NCI-H1694 (cell line): ENCODE measurements at regions not wholly inside any gene's neighbourhood (a gene's known extent, or its start where the extent isn't known, plus 50 kb on each side); places are given as distances from the start of the nearest gene placed in this dataset.

ENCODE experiments used
- DNase-seq: peaks from one replicate; lab custom pipeline; 2025; lab: John Stamatoyannopoulos, UW

DNA sequence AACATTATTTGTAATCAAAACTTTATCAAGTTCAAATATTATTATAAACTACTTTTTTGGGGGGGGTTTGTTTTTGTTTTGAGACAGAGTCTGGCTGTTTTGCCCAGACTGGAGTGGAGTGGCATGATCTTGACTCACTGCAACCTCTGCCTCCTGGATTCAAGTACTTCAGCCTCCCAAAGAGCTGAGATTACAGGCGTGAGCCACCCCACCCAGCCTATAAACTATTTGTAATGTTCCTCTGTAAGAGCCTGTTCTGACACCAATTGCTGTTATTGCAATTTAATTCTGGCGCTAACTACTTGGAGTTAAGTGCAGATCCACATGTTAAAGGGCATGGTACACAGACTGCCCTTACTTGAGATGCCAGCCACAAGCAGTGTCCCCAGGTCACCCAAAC is 478.1 kb upstream of the NRP1 start:
- DNase-seq, result no peak

DNA sequence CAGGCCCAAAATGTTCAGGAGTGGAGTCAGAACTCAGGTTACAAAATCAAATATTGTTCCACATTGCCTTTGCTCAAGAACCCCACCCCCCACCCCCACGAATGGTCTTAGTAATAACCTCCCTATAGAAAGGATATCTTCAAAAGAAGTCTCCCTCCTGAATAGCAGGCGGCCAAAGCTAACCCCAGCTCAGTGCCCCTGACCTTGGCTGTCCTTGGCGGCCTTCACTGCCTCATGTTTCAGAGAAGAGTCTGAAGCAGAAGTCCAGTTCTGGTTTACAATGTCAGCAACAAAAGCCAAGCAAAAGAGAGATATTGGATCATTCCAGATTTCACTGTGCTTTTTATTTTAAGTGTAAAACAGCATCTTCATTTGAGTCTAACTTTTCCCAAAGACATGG is 476.5 kb upstream of the NRP1 start:
- DNase-seq, result no peak

DNA sequence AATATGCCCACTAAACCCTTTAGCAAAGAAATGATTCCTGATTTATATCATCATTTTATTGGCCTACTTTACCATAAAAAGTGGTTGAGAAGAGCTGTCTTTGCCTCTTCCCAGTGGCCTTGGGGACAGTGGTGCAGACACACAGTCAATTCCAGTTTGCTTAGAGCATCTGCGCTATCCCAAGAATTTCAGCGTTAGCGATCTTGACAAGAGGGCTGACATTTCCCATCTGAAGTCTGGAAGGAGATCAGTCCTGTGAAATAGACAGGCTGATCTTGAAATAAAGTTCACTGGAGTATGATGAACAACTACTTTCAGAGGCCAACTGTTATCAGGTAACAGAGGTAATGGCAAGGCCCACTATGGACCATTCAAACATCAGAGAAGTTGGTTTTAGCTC is 475.3 kb upstream of the NRP1 start:
- no peak for DNase-seq

DNA sequence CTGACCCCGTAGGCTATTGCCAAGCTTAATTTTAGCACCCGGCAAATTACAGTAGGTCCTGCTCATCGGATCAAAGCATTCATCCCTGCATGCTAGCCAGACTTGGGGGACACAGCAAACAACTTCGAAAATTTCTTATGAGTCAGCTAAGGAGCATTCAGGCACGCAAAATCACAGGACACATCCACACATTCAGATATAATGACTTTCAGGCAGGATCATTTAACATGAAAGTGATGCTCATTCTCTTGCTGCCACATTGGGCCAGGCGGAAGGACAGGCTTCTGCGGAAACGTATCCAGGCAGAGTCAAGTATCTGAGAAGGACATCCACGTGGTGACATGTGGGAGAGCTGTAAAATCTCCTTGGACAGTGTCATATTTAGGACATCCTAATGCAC is 474.0 kb upstream of the NRP1 start:
- DNase-seq, result no peak

DNA sequence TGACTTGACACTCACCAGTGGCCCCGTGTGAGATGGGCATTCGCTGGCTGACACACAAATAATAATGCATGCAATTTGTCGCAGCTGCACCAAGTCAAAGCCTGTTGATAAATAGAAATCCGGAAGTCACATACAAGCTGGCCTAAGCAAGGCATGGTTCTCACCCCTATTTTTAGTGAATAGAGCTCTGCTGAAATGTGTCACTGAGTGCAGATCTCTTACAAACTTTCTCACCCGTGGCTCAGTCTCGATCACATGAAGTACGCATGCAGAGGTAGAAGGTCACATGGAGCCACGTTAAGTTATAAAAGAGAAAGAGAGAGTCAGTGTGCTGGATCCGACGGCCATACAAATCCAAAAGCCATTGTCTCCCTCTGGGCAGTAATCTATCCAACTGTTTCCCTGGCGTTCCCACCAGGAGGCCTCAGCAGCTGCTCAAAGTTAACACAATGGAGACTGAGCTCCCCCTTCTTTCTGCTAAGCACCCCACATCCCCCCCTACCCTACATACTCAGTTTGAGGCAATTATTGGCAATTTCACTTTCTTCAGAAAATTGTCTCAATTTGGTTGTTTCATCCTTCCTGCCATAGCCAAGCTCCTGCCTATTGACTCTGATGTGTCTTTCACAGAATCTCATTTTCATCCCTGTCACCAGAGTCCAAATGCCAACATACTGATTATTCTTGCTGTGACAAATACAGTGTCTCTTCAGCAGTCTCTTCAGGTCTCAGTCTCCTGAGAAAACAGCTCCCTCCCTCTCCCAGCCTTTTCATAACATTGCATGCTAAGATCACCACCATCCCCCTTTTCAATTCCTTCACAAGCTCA is 473.3 kb upstream of the NRP1 start:
- no peak for DNase-seq

DNA sequence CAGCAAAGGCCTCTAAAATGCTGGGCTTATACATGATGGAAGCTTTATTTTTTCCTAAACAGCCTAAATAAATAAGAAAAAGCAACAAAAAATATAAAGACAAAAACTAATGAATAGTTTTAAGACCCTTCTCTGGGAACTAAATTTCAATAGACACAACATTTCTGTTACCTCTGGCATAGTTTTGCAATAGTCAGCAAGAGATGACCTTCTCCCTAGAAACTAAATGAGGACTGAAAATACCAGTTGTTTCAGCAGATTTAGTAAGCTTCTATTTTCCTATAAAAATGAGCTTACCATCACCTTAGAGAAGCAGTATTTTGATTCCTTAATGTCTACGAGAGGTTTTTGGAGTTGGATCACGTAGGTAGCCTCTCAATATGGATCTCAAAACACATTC is 471.4 kb upstream of the NRP1 start:
- no peak for DNase-seq

DNA sequence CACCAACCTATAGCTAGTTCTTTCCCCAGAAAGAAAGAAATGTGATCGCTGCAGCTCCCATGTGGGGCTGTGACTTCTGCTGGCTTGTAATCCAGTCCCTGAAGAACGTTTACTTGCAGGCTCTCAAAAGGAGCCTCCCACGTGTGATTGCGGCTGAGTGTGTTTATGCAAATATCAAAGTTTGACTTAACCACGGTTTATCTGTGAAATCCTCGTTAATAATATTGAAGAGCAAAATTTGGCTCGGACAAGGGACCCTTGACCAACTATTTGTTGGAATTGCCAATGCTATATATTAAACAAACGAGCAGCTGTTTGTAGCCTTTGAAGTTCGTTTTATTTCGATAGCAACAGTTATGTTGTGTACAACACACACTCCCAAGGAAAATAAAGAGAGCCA is 470.1 kb upstream of the NRP1 start:
- no peak for DNase-seq

DNA sequence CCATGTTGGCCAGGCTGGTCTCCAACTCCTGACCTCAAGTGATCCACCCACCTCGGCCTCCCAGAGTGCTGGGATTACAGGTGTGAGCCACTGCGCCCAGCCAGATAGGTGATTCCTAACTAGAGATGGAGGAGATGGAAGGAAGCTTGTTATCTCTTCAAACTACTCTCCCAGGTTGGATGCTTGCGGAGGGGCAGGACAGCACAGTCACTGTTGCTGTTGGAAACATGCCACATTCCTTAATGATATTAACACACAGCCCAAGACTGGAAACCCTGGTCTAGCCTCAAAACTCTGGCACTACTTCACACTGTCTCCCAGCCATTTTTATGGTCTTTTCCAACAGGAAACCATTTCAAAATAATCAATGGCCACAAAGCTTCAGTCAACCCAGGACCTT is 468.8 kb upstream of the NRP1 start:
- DNase-seq, result no peak

DNA sequence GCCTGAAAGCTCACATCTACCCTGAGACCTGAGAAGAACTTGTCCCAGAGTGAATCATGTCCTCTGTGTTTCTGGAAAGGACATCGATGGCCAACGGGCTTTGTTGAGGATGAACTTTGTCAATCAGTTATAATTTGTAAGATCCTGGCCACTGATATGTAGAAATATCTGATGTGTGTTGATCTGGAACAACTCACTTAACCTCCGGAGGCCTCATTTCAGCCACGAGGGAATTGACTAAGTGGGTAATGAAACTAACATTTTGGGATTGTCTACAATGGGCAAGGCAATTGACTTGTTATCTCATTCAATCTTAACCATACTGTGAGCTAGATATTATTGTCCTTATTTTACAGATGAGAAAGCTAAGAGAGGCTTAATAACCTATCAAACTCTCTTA is 468.1 kb upstream of the NRP1 start:
- DNase-seq, result no peak

DNA sequence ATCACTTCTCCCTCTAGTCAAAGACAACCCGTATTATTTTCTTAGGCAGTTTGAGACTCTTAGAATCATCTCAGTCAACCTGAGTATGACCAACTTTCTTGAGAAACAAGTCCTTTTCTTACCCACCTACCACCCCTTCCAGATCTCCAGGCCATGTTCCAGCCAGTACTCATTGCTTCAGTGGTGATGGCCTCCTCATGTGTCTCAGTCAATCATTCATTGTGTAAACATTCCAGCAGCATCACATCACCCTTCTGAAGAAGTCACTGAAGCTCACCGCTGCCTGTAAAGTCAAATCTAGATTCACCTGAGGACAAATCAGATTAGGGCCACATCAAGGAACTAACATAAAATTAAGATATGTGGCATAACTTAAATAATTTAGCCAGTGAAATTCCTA is 467.2 kb upstream of the NRP1 start:
- no peak for DNase-seq

DNA sequence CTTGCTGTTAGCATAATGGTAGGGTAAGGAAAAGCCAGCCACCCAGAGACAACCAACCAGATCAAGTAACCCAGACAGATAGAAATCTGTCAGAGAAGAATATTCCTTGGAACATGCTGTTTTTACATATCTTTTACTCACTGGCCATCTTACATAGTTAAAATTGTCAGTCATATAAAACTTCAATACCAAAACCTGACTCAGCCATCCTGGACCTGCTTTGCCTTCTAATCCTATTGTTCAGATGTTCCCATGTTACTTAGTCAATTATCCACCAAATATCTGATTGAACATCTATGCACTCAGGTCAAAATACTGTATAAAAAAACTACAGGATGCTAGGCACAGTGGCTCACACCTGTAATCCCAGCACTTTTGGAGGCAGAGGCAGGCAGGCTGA is 466.5 kb upstream of the NRP1 start:
- DNase-seq, result no peak

DNA sequence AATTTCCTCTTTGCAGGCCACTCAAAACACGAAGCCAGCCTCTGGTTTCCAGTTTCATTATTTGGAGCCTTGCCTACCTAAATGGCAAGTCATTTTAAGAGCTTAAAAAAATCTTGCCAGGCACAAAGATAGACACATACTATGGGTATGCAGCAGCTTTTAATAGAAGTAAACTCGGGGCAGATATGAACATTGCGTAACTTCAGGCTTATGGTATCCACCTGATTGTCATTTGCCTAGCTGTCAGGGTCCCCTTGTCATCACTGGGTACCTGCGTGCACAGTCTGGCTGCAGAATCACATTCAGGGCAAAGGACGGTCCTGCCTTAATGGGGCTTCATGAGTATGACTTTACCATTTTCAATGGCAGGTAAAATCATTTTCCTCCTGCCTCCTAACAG is 466.1 kb upstream of the NRP1 start:
- DNase-seq, result no peak

DNA sequence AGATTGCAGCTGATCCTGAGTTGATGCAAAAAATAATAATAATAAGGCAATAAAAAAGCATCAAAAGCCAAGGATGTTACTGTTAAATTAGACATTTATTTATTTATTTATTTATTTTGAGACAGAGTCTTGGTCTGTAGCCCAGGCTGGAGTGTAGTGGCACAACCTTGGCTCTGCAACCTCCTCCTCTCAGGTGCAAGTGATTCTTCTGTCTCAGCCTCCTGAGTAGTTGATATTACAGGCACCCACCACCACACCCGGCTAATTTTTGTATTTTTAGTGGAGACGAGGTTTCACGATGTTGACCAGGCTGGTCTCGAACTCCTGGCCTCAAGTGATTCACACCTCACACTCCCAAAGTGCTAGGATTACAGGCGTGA is 465.5 kb upstream of the NRP1 start:
- no peak for DNase-seq

DNA sequence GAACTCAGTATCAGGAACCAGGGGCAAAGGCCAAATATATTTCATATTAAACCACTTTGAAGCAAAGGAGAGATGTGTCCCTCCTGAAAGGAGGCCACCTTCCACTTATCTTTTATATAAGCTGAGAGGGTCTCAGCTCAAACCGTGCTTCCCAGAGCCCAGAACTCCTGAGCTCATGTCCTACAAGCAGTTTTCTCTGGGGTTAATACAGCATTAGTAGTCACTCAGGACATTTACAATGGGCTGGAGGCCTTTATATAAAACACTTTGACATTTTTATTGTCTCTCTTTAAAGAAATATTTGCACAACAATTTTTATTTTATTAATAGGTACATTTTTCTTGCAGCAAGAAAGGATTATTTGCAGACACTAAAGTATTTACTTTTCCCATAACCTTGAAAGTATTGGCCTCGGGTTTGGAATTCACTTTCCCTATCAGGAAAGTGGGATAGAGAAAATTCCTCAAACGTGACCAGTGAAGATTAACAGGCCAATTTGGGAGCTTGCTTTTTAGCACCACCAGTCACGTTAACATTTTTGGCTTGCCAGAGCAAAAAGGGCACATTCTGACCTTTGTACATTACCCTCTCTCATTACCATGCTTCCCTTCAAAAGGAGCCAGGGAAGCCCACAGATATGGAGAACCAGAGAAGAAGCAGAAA is 464.9 kb upstream of the NRP1 start:
- no peak for DNase-seq

DNA sequence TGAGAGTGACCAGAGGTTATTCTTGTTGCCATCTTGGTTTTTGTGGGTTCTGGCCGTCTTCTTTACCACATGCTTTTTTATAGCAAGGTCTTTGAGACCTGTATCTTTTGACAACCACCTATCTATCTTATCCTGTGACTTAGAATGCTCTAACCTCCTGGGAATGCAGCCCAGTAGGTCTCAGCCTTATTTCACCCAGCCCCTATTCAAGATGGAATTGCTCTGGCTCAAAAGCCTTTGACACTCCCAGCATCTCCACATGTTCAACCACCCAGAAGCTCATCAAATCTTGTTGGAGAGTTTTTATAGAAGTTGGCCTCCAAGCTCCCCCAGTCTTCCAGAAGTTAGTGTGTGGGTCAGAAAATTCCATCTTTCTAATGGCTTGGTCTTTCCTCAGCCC is 464.3 kb upstream of the NRP1 start:
- no peak for DNase-seq

DNA sequence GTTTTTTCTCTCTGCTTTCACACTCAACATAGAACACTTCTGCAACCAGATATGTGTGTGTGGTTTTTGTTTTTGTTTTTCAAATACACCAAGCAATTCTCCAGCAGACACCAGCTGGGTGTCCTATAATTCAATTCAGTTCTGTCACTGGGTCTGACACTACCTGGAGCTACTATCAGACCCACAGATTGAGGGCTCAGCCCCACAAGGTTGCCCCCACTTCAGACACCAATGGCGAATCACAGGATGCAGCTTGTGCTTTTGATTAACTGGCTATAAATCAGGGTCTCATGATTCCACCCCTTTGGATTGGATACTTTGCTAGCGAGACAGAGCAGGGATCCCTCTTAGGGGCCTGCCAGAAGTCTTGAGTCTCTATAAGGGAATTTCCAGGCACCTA is 462.2 kb upstream of the NRP1 start:
- no peak for DNase-seq

DNA sequence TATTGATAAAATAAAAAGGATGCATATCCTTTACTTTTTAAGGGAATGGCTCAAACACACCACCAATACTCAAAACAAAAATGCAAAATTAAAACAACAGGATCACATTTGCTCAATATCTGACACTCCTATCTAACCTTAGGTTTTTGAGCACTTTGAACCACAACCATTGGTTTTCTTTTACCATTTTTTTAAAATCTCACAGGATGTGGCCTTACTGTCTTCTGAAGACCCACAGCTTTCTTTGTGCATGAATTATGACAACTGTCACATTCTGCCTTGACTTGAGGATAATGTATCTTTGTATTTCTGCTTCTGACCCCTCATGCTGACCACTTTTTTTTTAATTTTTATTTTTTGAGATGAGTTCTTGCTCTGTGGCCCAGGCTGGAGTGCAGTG is 461.1 kb upstream of the NRP1 start:
- DNase-seq, result no peak

DNA sequence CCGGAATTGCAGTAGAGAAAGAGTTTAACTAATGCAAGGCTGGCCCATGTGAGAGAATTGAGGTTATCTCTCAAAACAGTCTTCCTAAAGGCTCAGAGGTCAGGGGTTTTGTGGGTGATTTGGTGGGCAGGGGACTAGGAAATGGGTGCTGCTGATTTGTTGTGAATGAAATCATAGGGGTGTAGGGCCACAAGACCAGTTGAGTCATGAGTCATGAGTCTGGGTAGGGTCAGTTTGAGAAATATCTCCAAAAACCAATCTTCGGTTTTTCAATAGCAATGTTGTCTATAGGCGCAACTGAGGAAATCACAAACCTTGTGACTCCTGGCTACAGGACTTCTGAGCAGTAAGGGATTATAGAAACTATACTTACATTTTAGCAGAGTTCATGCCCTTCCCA is 460.0 kb upstream of the NRP1 start:
- no peak for DNase-seq

DNA sequence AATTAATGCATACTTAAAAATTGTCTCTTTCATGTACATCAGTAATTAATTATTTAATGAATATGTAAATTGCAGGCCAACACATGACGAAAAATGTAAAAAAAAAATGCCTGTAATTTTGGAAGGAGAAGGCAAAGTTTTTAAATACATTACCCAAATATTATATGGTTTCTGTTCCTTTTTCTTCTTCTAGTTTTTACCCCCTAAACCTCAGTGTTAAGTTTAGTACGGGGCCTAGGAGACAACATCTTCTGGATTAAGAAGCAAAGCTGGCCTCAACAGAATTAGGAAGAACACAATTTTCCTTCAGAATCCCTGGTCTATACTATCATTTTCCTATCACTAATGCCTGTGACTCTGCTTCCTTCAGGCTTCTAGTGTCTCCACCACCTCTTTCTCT is 459.3 kb upstream of the NRP1 start:
- DNase-seq, result no peak

DNA sequence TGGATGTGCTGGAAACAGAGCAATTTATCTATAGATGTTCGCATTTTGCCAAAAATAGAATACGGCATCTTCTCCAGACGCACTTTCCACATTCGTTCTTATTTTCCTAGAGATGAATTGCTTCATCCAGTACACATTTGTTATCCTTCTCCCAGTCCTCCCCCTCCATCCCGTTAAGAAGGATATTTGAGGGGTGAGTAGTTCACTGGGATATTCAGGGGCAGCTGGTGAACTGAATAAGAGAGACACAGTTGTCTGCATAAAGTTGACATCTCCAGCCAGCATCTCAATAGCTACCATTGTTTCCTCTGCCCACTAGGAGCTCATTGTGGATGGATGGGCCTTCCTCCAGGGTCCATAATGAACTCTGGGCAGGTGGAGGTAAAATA is 456.8 kb upstream of the NRP1 start:
- DNase-seq, result no peak

DNA sequence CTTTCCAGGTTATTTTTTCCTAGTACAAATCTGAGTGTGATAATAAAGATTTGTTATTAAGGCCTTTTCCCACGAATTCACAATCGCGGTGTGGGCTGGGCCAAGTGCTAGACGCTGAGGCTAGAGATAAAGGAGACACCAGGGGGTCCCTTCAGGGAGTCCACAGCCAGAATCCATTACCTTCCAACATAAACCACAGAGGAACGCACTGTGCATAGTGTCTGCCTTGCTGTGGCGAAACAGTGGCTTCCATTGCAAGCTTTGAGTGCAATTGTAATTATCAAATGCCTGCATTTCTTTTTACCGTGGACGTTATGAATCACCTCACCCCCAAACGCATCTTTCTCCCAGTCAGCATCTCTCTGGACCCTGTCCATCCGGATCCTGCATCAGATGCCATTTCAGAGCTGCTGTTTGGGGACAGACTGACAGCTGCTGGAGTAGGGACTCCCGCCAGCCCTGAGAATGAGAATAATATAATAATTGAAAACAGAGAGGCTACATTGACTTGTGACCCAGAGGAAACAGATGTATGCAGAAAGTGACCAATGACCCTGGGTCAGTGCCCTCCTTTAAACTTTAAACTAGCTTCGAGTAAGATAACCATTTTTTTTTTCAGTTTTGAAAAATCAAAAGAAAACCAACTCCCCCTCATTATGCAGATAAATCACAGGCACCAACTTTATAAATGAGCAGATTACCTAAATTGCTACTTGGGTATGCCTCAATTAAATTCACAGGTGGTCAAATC is 456.2 kb upstream of the NRP1 start:
- DNase-seq, result no peak

DNA sequence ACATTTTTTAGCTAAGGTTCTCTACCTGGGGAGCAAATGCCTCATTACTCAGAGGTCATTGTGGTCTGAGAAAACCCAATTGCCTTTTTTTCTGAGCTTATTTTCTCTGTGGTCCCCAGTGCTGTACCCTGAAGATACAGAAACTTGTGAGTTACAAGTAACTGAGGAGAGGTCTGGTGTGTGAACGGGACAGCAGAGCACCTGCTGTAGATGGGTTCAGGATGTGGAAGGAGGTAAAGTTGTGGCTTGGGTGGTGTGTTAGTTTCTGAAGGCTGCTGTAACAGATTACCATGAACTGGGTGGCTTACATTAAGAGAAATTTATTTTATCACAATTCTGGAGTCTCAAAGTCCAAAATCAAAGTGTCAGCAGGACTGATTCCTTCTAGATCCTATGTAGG is 449.1 kb upstream of the NRP1 start:
- DNase-seq, result no peak

DNA sequence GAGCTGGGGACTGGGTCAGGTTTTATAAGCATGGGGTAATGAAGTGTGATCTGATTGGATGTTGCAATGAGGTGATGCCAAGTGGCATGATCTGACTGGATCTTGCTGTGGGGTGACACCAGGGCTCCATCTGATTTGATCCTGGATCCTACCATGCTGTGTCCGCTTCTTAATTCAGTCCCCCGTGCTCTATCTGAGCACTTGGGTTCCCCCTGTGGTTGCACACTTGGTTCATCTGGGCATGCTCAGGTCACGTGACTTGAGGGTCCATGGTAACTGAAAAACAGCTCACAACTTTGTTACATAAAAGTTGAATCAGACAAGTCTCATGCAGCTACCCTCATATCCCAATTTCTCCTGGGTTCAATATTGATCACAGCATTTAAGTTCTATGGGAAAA is 448.6 kb upstream of the NRP1 start:
- no peak for DNase-seq
